OCI-LY1 (cell line): ENCODE measurements at regions not wholly inside any gene's neighbourhood (a gene's known extent, or its start where the extent isn't known, plus 50 kb on each side); places are given as distances from the start of the nearest gene placed in this dataset.

Source experiments
- H2AFZ ChIP-seq: fragments of 200-600 bp; sonication (generic), shearing (Covaris generic); 2 replicates; pipeline ENCODE4 v1.6.0; 2014; ENCODE audit warnings: antibody characterized with exemption, mild to moderate bottlenecking, low read length
- H3F3A ChIP-seq: fragments of 200-600 bp; sonication (generic), shearing (Covaris generic); 2 replicates; pipeline ENCODE4 v1.6.0; 2014; ENCODE audit warnings: mild to moderate bottlenecking, antibody characterized with exemption, low read length, moderate library complexity; ENCODE audit not compliant: insufficient read depth
- H3K27ac ChIP-seq: fragments of 200-600 bp; sonication (generic); 2 replicates; pipeline ENCODE4 v1.5.1; 2014; ENCODE audit warnings: low read length, mixed run types, mild to moderate bottlenecking, low read depth; ENCODE audit not compliant: poor library complexity, severe bottlenecking
- H3K27me3 ChIP-seq: fragments of 200-600 bp; sonication (generic); 2 replicates; pipeline ENCODE4 v1.6.0; 2014; ENCODE audit warnings: antibody characterized with exemption, mild to moderate bottlenecking, low read length, moderate library complexity; ENCODE audit not compliant: insufficient read depth
- H3K36me3 ChIP-seq: fragments of 200-600 bp; sonication (generic); 2 replicates; pipeline ENCODE4 v1.6.1; 2014; ENCODE audit warnings: mild to moderate bottlenecking, antibody characterized with exemption, low read length, moderate library complexity, mixed read lengths; ENCODE audit not compliant: insufficient read depth
- H3K4me1 ChIP-seq: fragments of 200-600 bp; sonication (generic); 2 replicates; pipeline ENCODE4 v1.5.1; 2014; ENCODE audit warnings: mild to moderate bottlenecking, low read length, moderate library complexity; ENCODE audit not compliant: insufficient read depth, severe bottlenecking
- H3K4me2 ChIP-seq: fragments of 200-600 bp; sonication (generic), shearing (Covaris generic); 2 replicates; pipeline ENCODE4 v1.6.1; 2014; ENCODE audit warnings: low read length
- H3K4me3 ChIP-seq: fragments of 200-600 bp; sonication (generic); 2 replicates; pipeline ENCODE4 v1.5.1; 2014; ENCODE audit warnings: low read length, low read depth, mild to moderate bottlenecking, mixed read lengths; ENCODE audit not compliant: poor library complexity, severe bottlenecking
- H3K79me2 ChIP-seq: fragments of 200-600 bp; shearing (Covaris generic); 2 replicates; pipeline ENCODE4 v1.6.1; 2016; ENCODE audit warnings: mixed run types, low read length, mixed read lengths; ENCODE audit not compliant: insufficient read depth
- H3K9ac ChIP-seq: fragments of 200-600 bp; sonication (generic), shearing (Covaris generic); 2 replicates; pipeline ENCODE4 v1.6.1; 2014; ENCODE audit warnings: mild to moderate bottlenecking, low read length, mixed read lengths
- H3K9me2 ChIP-seq: fragments of 200-600 bp; sonication (generic), shearing (Covaris generic); 2 replicates; pipeline ENCODE4 v1.6.1; 2014; ENCODE audit warnings: low read depth, mild to moderate bottlenecking, low read length, mixed read lengths
- H3K9me3 ChIP-seq: fragments of 200-600 bp; shearing (Covaris generic); 2 replicates; pipeline ENCODE4 v1.6.1; 2014; ENCODE audit warnings: low read length, mixed read lengths
- H4K20me1 ChIP-seq: fragments of 200-600 bp; sonication (generic), shearing (Covaris generic); 2 replicates; pipeline ENCODE4 v1.6.0; 2016; ENCODE audit warnings: mild to moderate bottlenecking, low read length; ENCODE audit not compliant: insufficient read depth
- EZH2 ChIP-seq: fragments of 200-600 bp; sonication (generic), shearing (Covaris generic); IDR thresholded peaks from 2 replicates; pipeline ENCODE4 v1.8.0; 2017; ENCODE audit warnings: borderline replicate concordance, mixed run types, mild to moderate bottlenecking, antibody characterized with exemption, low read length, moderate library complexity, mixed read lengths
- TF ChIP-seq, protein P1 (sequence below): fragments of 200-600 bp; sonication (generic), shearing (Covaris generic); IDR thresholded peaks from 2 replicates; pipeline ENCODE4 v1.5.1; 2017; ENCODE audit warnings: mild to moderate bottlenecking, antibody characterized with exemption, low read length, moderate library complexity, mixed read lengths

DNA sequence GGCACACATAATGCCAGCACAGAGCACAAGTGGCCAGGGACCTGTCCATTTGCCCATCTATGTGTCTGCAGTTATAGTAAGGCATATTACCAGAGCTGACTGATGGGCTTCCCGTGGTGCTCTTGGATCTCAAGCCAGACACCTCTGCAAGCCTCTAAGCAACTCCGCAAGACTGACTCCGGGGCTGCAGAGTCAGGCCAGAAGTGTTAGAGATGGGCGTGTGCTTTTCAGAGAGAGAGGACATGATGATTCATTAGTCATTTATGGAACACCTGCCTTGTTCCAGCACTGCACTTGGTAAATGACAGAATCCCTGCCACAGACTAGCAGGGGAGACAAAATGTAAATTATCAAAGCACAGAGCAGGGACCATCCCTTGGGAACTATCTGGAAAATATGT, 559.0 kb downstream of the PDCD6IP start:
- no peak for TF ChIP-seq EZH2
- TF ChIP-seq, protein P1, sequence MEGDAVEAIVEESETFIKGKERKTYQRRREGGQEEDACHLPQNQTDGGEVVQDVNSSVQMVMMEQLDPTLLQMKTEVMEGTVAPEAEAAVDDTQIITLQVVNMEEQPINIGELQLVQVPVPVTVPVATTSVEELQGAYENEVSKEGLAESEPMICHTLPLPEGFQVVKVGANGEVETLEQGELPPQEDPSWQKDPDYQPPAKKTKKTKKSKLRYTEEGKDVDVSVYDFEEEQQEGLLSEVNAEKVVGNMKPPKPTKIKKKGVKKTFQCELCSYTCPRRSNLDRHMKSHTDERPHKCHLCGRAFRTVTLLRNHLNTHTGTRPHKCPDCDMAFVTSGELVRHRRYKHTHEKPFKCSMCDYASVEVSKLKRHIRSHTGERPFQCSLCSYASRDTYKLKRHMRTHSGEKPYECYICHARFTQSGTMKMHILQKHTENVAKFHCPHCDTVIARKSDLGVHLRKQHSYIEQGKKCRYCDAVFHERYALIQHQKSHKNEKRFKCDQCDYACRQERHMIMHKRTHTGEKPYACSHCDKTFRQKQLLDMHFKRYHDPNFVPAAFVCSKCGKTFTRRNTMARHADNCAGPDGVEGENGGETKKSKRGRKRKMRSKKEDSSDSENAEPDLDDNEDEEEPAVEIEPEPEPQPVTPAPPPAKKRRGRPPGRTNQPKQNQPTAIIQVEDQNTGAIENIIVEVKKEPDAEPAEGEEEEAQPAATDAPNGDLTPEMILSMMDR: no peak
- Histone ChIP-seq H3K4me3 (no peak overlapping the region), H4K20me1 (no peaks in the 10 kb centered on the region), H3K4me2 (no peak overlapping the region), H3K9me2 (no peaks in the 10 kb centered on the region), H3K4me1 (no peaks in the 10 kb centered on the region), H3K79me2 (no peaks in the 10 kb centered on the region), H3K36me3 (no peaks in the 10 kb centered on the region), H3K27me3 (no peaks in the 10 kb centered on the region), H3K9me3 (no peaks in the 10 kb centered on the region), H3K9ac (no peak overlapping the region), H2AFZ (no peak overlapping the region), H3K27ac (no peak overlapping the region), H3F3A (no peaks in the 10 kb centered on the region)

DNA sequence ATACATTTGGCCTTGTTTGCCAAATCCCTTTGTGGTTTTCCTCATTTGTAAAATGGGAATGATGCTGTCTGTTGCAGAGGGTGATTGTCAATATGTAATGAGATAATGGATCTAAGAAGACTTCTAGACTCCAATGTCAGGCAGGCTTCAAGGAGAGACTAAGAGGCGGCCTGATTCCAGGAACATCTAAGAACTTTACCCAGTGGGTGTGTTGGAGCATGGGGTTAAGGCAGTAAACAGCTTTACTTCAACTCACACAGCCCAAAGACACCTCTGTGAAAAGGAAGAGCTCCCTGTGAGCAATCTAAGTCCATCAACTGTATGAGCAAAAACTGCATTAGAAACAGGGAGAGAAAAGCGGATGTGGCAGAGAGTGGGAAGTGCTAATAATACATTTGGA, 560.6 kb downstream of the PDCD6IP start:
- no peak overlapping the region for H3K4me3 ChIP-seq
- no peaks in the 10 kb centered on the region for H3K79me2 ChIP-seq
- no peak overlapping the region for H3K9ac ChIP-seq
- no peaks in the 10 kb centered on the region for H3K36me3 ChIP-seq
- no peaks in the 10 kb centered on the region for H4K20me1 ChIP-seq
- H3K27me3 ChIP-seq: no peaks in the 10 kb centered on the region
- no peaks in the 10 kb centered on the region for H3K4me1 ChIP-seq
- TF ChIP-seq, protein P1: no peak
- TF ChIP-seq EZH2: no peak
- H3K9me3 ChIP-seq: no peaks in the 10 kb centered on the region
- no peak overlapping the region for H3K4me2 ChIP-seq
- no peaks in the 10 kb centered on the region for H3F3A ChIP-seq
- no peaks in the 10 kb centered on the region for H3K9me2 ChIP-seq
- H2AFZ ChIP-seq: no peak overlapping the region
- no peak overlapping the region for H3K27ac ChIP-seq

DNA sequence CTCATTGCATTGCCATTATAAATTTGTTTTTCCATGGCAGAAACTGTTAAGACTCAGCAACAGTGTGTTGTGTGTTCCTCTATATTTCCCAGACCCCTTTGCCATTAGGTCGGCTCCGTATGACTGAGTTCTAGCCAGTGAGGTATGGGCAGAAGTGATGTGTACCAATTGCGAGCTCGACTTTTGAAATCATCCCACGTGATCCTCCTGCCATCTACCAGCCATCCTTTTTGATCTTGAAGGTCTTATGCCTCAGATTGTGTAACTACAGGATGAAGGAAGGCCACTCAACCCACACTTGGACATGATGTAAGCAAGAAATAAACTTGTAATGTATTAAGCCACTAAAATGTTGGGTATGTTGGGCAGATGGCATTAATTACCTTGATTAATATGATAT, 562.3 kb downstream of the PDCD6IP start:
- no peak overlapping the region for H3K9ac ChIP-seq
- TF ChIP-seq, protein P1: no peak
- TF ChIP-seq EZH2: no peak
- H3K4me2 ChIP-seq: no peak overlapping the region
- H3K4me1 ChIP-seq: no peaks in the 10 kb centered on the region
- H3F3A ChIP-seq: no peaks in the 10 kb centered on the region
- H3K4me3 ChIP-seq: no peak overlapping the region
- no peaks in the 10 kb centered on the region for H4K20me1 ChIP-seq
- no peaks in the 10 kb centered on the region for H3K27me3 ChIP-seq
- no peaks in the 10 kb centered on the region for H3K9me2 ChIP-seq
- H3K36me3 ChIP-seq: no peaks in the 10 kb centered on the region
- H3K79me2 ChIP-seq: no peaks in the 10 kb centered on the region
- no peaks in the 10 kb centered on the region for H3K9me3 ChIP-seq
- H2AFZ ChIP-seq: no peak overlapping the region
- no peak overlapping the region for H3K27ac ChIP-seq
